DND-41 (cell line): ENCODE measurements at regions not wholly inside any gene's neighbourhood (a gene's known extent, or its start where the extent isn't known, plus 50 kb on each side); places are given as distances from the start of the nearest gene placed in this dataset.

Experiments
- ATAC-seq: fragments of 200-7000 bp; cut with Tn5 transposase; 3 replicates; pipeline ENCODE4 v1.9.1; 2021; ENCODE audit warnings: low read depth; ENCODE audit not compliant: insufficient read depth
- DNase-seq: peaks from one replicate; pipeline ENCODE4 v3.0.0-alpha.2; 2020
- H2AFZ ChIP-seq: 2 replicates; pipeline ENCODE4 v1.6.0; 2012; ENCODE audit warnings: low read depth, low read length
- H3K27ac ChIP-seq: 2 replicates; pipeline ENCODE4 v1.5.1; 2012; ENCODE audit warnings: low read length, inconsistent platforms
- H3K27me3 ChIP-seq: fragments of 200-600 bp; sonication (generic); 2 replicates; pipeline ENCODE4 v1.6.0; 2012; ENCODE audit warnings: low read length, mild to moderate bottlenecking, inconsistent platforms; ENCODE audit not compliant: insufficient read depth, poor library complexity
- H3K36me3 ChIP-seq: 2 replicates; pipeline ENCODE4 v1.5.1; 2012; ENCODE audit warnings: low read length, inconsistent platforms; ENCODE audit not compliant: insufficient read depth
- H3K4me1 ChIP-seq: 2 replicates; pipeline ENCODE4 v1.5.1; 2012; ENCODE audit warnings: mild to moderate bottlenecking, low read length; ENCODE audit not compliant: insufficient read depth
- H3K4me2 ChIP-seq: 2 replicates; pipeline ENCODE4 v1.6.0; 2012; ENCODE audit warnings: mild to moderate bottlenecking, moderate library complexity, low read length, inconsistent platforms; ENCODE audit not compliant: insufficient read depth
- H3K4me3 ChIP-seq, 2 experiments: fragments of 200-600 bp in 1 of 2; shearing (Covaris generic) in 1 of 2; 2 replicates each; pipeline ENCODE4 v1.5.1; 2012 to 2016; ENCODE audit warnings: inconsistent platforms in 2 of 2, low read length in 2 of 2, mild to moderate bottlenecking in 2 of 2, low read depth in 1 of 2, moderate library complexity in 1 of 2
- H3K79me2 ChIP-seq: 2 replicates; pipeline ENCODE4 v1.6.0; 2012; ENCODE audit warnings: low read length, inconsistent platforms; ENCODE audit not compliant: insufficient read depth
- H3K9ac ChIP-seq: 2 replicates; pipeline ENCODE4 v1.6.0; 2012; ENCODE audit warnings: low read depth, mild to moderate bottlenecking, inconsistent platforms, low read length, moderate library complexity
- H3K9me3 ChIP-seq: 2 replicates; pipeline ENCODE4 v1.5.1; 2012; ENCODE audit warnings: low read length, moderate library complexity, mild to moderate bottlenecking, inconsistent platforms; ENCODE audit not compliant: insufficient read depth, severe bottlenecking
- H4K20me1 ChIP-seq: 2 replicates; pipeline ENCODE4 v1.6.0; 2012; ENCODE audit warnings: low read length; ENCODE audit not compliant: insufficient read depth
- CTCF ChIP-seq: IDR thresholded peaks from 2 replicates; pipeline ENCODE4 v1.5.1; 2012; ENCODE audit warnings: borderline replicate concordance, low read length, moderate library complexity, mild to moderate bottlenecking; ENCODE audit not compliant: poor library complexity, severe bottlenecking; ENCODE audit errors: extremely low read depth
- EZH2 ChIP-seq: IDR thresholded peaks from 3 replicates; pipeline ENCODE4 v1.6.1; 2012; ENCODE audit warnings: borderline replicate concordance, low read depth, mild to moderate bottlenecking, moderate library complexity, low read length, inconsistent platforms; ENCODE audit not compliant: severe bottlenecking

DNA sequence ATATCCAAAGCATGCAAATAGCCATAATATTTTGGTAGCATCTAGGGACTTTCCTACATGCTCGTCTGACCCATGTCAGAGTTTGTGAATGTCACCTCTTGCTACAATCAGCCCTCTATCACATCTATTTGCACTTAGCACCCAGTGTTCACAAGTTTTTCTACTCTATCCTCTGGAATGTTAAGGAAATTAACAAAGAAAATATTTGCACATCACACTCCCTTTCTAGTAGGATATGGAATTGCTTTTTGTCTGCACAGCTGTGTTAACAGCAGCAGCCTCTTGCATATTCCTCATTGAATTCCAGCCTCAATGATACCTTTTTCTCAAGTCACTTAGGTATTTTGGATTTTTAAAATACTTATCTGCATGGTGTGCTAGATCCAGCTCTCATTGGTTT is 403.1 kb upstream of the SEMA3C start:
- H3K79me2 ChIP-seq = no peaks in the 10 kb centered on the region
- DNase-seq (no peak), ATAC-seq (no peak)
- H3K27ac ChIP-seq = no peak overlapping the region
- H3K27me3 ChIP-seq = no peaks in the 10 kb centered on the region
- H3K36me3 ChIP-seq = no peaks in the 10 kb centered on the region
- no peak overlapping the region for H3K4me3 ChIP-seq
- no peaks in the 10 kb centered on the region for H4K20me1 ChIP-seq
- no peak overlapping the region for H2AFZ ChIP-seq
- TF ChIP-seq CTCF = no peak
- TF ChIP-seq EZH2 = no peak
- no peak overlapping the region for H3K4me2 ChIP-seq
- no peaks in the 10 kb centered on the region for H3K9me3 ChIP-seq
- no peaks in the 10 kb centered on the region for H3K4me1 ChIP-seq
- no peak overlapping the region for H3K9ac ChIP-seq

DNA sequence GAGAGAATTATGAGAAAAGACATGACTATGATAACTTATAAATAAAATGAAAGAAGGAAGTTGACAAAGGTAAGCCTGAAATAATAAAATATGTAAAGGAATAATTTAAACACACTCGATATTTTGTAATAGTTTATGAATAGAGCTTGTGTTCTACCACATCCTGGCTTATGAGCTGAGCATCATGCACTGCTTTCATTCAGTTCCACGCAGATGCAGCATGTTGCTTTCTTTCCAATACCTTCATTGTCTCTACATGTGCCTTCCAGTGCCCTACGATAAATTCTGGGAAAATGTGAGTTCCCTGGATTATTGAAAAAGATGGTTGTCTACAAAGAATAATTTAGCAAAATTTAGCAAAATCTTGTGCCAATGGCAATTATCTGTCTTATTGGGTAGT is 398.9 kb upstream of the SEMA3C start:
- no peaks in the 10 kb centered on the region for H3K27me3 ChIP-seq
- TF ChIP-seq EZH2 = no peak
- TF ChIP-seq CTCF = no peak
- H2AFZ ChIP-seq = no peak overlapping the region

GRCh38 chr7:81308643-81309322 is 389.9 kb upstream of the SEMA3C start:
- Histone ChIP-seq H3K4me3 (no peak overlapping the region), H4K20me1 (no peaks in the 10 kb centered on the region), H3K9me3 (no peaks in the 10 kb centered on the region), H3K27ac (no peak overlapping the region), H3K4me2 (no peak overlapping the region), H3K9ac (no peak overlapping the region), H2AFZ (no peak overlapping the region), H3K27me3 (no peaks in the 10 kb centered on the region), H3K4me1 (no peaks in the 10 kb centered on the region), H3K36me3 (no peaks in the 10 kb centered on the region), H3K79me2 (no peaks in the 10 kb centered on the region)
- ATAC-seq = no peak
- DNase-seq = no peak
- TF ChIP-seq CTCF = no peak
- no peak for TF ChIP-seq EZH2

More for the DNA sequence above, 398.9 kb upstream of the SEMA3C start:
- no peaks in the 10 kb centered on the region for H3K36me3 ChIP-seq
- ATAC-seq (no peak), DNase-seq (no peak)
- H3K4me1 ChIP-seq = no peaks in the 10 kb centered on the region
- H4K20me1 ChIP-seq = no peaks in the 10 kb centered on the region
- no peaks in the 10 kb centered on the region for H3K79me2 ChIP-seq
- no peak overlapping the region for H3K4me3 ChIP-seq
- no peak overlapping the region for H3K27ac ChIP-seq
- H3K4me2 ChIP-seq = no peak overlapping the region
- no peak overlapping the region for H3K9ac ChIP-seq
- no peaks in the 10 kb centered on the region for H3K9me3 ChIP-seq

- Histone ChIP-seq H3K36me3 (no peaks in the 10 kb centered on the region), H3K9ac (no peak overlapping the region), H3K27me3 (no peaks in the 10 kb centered on the region), H3K4me3 (no peak overlapping the region), H2AFZ (no peak overlapping the region), H3K4me1 (no peaks in the 10 kb centered on the region), H4K20me1 (no peaks in the 10 kb centered on the region), H3K4me2 (no peak overlapping the region), H3K9me3 (no peaks in the 10 kb centered on the region), H3K27ac (no peak overlapping the region), H3K79me2 (no peaks in the 10 kb centered on the region)
- DNase-seq = no peak
- no peak for ATAC-seq
- TF ChIP-seq CTCF (no peak), EZH2 (no peak)
These were observed 383.0 kb upstream of the SEMA3C start for GRCh38 chr7:81301815-81302214.
